H1 (cell line): ENCODE measurements at regions not wholly inside any gene's neighbourhood (a gene's known extent, or its start where the extent isn't known, plus 50 kb on each side); places are given as distances from the start of the nearest gene placed in this dataset.

Source experiments
- CTCF ChIA-PET: fragments of 300-600 bp; sonication (Branson Sonifier 250); formaldehyde crosslinking; loops from one replicate; lab custom pipeline; 2021; ENCODE audit not compliant: partially characterized antibody; lab: Charles Lee
- POLR2A ChIA-PET: fragments of 300-600 bp; sonication (Branson Sonifier 250); formaldehyde crosslinking; loops from one replicate; lab custom pipeline; 2021; ENCODE audit warnings: inconsistent platforms; ENCODE audit not compliant: partially characterized antibody; lab: Charles Lee
- DNase-seq, 2 experiments: peaks; one replicate each; pipeline versions ENCODE4 v3.0.0 to v3.0.0-alpha.2; 2010 to 2022; ENCODE audit warnings: low spot score in 2 of 2, low read depth in 1 of 2, mixed read lengths in 1 of 2
- FAIRE-seq: peaks from 2 replicates; lab custom pipeline; 2011; peaks lifted over from hg19 to GRCh38; lab: Jason Lieb, UNC
- H2AFZ ChIP-seq: 2 replicates; pipeline ENCODE4 v1.8.1; 2012; ENCODE audit warnings: low read length, inconsistent platforms
- H2AK5ac ChIP-seq: 2 replicates; pipeline ENCODE4 v1.6.1; 2013; ENCODE audit warnings: low read depth, low read length
- H2BK120ac ChIP-seq: replicated peaks from 2 replicates; pipeline ENCODE3; 2013; ENCODE audit warnings: low read depth, low read length, inconsistent platforms
- H2BK12ac ChIP-seq: 2 replicates; pipeline ENCODE4 v1.6.1; 2013; ENCODE audit warnings: low read depth, low read length
- H2BK15ac ChIP-seq: 2 replicates; pipeline ENCODE4 v1.6.1; 2013; ENCODE audit warnings: low read length
- H2BK20ac ChIP-seq: 2 replicates; pipeline ENCODE4 v1.6.1; 2013; ENCODE audit warnings: low read length
- H2BK5ac ChIP-seq: 2 replicates; pipeline ENCODE4 v1.6.1; 2013; ENCODE audit warnings: low read depth, low read length
- H3K14ac ChIP-seq: 2 replicates; pipeline ENCODE4 v1.6.1; 2013; ENCODE audit warnings: inconsistent platforms; ENCODE audit not compliant: insufficient read length
- H3K18ac ChIP-seq: 2 replicates; pipeline ENCODE4 v1.6.1; 2013; ENCODE audit warnings: low read length; ENCODE audit errors: extremely low read depth
- H3K23ac ChIP-seq: 2 replicates; pipeline ENCODE4 v1.6.1; 2013; ENCODE audit warnings: inconsistent platforms; ENCODE audit not compliant: insufficient read length
- H3K23me2 ChIP-seq: 2 replicates; pipeline ENCODE4 v1.6.1; 2013; ENCODE audit warnings: low read depth, low read length
- H3K27ac ChIP-seq: 2 replicates; pipeline ENCODE4 v1.6.1; 2011; ENCODE audit warnings: low read depth, low read length, inconsistent platforms
- H3K27me3 ChIP-seq, 4 experiments: replicated peaks in 1 of 4; 1 replicate in 1 of 4; 2 replicates in 3 of 4; pipeline versions ENCODE4 v1.6.1 to v1.8.1; 2011 to 2013; ENCODE audit warnings: low read length in 3 of 4, mild to moderate bottlenecking in 3 of 4, inconsistent platforms in 2 of 4, mixed read lengths in 2 of 4, moderate library complexity in 1 of 4; ENCODE audit not compliant: control insufficient read depth in 3 of 4, insufficient read depth in 3 of 4; ENCODE audit errors: extremely low read depth in 1 of 4
- H3K36me3 ChIP-seq, 4 experiments: 2 replicates each; pipeline versions ENCODE4 v1.6.1 to v1.8.1; 2011 to 2013; ENCODE audit warnings: mild to moderate bottlenecking in 4 of 4, low read length in 3 of 4, moderate library complexity in 2 of 4, control low read depth in 1 of 4, inconsistent platforms in 1 of 4; ENCODE audit not compliant: insufficient read depth in 4 of 4, control insufficient read depth in 2 of 4
- H3K4ac ChIP-seq: replicated peaks from 2 replicates; pipeline ENCODE3; 2013; ENCODE audit warnings: low read length, low read depth, mixed read lengths, inconsistent platforms; ENCODE audit not compliant: insufficient read length
- H3K4me1 ChIP-seq, 4 experiments: replicated peaks in 1 of 4; 1 replicate in 1 of 4; 2 replicates in 3 of 4; pipeline versions ENCODE4 v1.6.1 to v1.8.1; 2011 to 2013; ENCODE audit warnings: low read length in 3 of 4, inconsistent platforms in 2 of 4, mixed read lengths in 1 of 4; ENCODE audit not compliant: insufficient read depth in 4 of 4, control insufficient read depth in 3 of 4
- H3K4me2 ChIP-seq, 2 experiments: 2 replicates each; pipeline versions ENCODE4 v1.6.1 to v1.8.1; 2011 to 2013; ENCODE audit warnings: low read depth in 2 of 2, low read length in 2 of 2, control low read depth in 1 of 2, inconsistent platforms in 1 of 2, mild to moderate bottlenecking in 1 of 2; ENCODE audit not compliant: insufficient read depth in 1 of 2
- H3K4me3 ChIP-seq, 4 experiments: fragments of 200-600, 300-600 bp in 1 of 4; sonication (generic), shearing (Covaris generic), sonication (Bioruptor Twin) in 1 of 4; 2 replicates each; pipeline versions ENCODE4 v1.5.1 to v1.8.1; 2011 to 2016; ENCODE audit warnings: low read length in 4 of 4, low read depth in 3 of 4, control low read depth in 2 of 4, inconsistent platforms in 2 of 4, mild to moderate bottlenecking in 2 of 4, mixed read lengths in 1 of 4, moderate library complexity in 1 of 4; ENCODE audit not compliant: insufficient read depth in 2 of 4; ENCODE audit errors: extremely low read depth in 1 of 4
- H3K56ac ChIP-seq: replicated peaks from 2 replicates; pipeline ENCODE3; 2013; ENCODE audit warnings: low read depth, mild to moderate bottlenecking, mixed read lengths, low read length, inconsistent platforms; ENCODE audit not compliant: insufficient read length
- H3K79me1 ChIP-seq: 2 replicates; pipeline ENCODE4 v1.6.1; 2013; ENCODE audit warnings: low read depth, low read length, control low read depth
- H3K79me2 ChIP-seq, 2 experiments: 2 replicates each; pipeline versions ENCODE4 v1.6.1 to v1.8.1; 2012 to 2013; ENCODE audit warnings: low read length in 2 of 2, mild to moderate bottlenecking in 2 of 2, inconsistent platforms in 1 of 2; ENCODE audit not compliant: insufficient read depth in 2 of 2, control insufficient read depth in 1 of 2
- H3K9ac ChIP-seq, 4 experiments: replicated peaks in 1 of 4; 1 replicate in 1 of 4; 2 replicates in 3 of 4; pipeline versions ENCODE4 v1.6.1 to v1.8.1; 2011 to 2013; ENCODE audit warnings: low read depth in 3 of 4, low read length in 3 of 4, control low read depth in 2 of 4, mild to moderate bottlenecking in 2 of 4, moderate library complexity in 2 of 4, inconsistent platforms in 1 of 4; ENCODE audit errors: extremely low read depth in 1 of 4
- H3K9me3 ChIP-seq, 2 experiments: 2 replicates each; pipeline versions ENCODE4 v1.6.1 to v1.8.1; 2012 to 2013; ENCODE audit warnings: mild to moderate bottlenecking in 2 of 2, moderate library complexity in 2 of 2, control low read depth in 1 of 2, inconsistent platforms in 1 of 2, low read depth in 1 of 2, low read length in 1 of 2, mixed read lengths in 1 of 2; ENCODE audit not compliant: insufficient read depth in 2 of 2
- H4K20me1 ChIP-seq, 2 experiments: replicated peaks in 1 of 2; 2 replicates each; pipeline versions ENCODE3 to v1.8.1; 2011 to 2013; ENCODE audit warnings: inconsistent platforms in 2 of 2, low read length in 2 of 2, mild to moderate bottlenecking in 1 of 2; ENCODE audit not compliant: insufficient read depth in 2 of 2, control insufficient read depth in 1 of 2
- H4K5ac ChIP-seq: 2 replicates; pipeline ENCODE4 v1.6.1; 2013; ENCODE audit warnings: low read length, low read depth, mixed read lengths, inconsistent platforms; ENCODE audit not compliant: insufficient read length
- H4K8ac ChIP-seq: 2 replicates; pipeline ENCODE4 v1.8.0; 2013; ENCODE audit warnings: mild to moderate bottlenecking, moderate library complexity, low read length, inconsistent platforms; ENCODE audit not compliant: insufficient read depth; ENCODE audit errors: extremely low read depth
- H4K91ac ChIP-seq: replicated peaks from 2 replicates; pipeline ENCODE3; 2013; ENCODE audit warnings: low read length, mixed read lengths, inconsistent platforms; ENCODE audit not compliant: insufficient read length
- BCL11A ChIP-seq, 2 experiments: IDR thresholded peaks; one replicate each; pipeline ENCODE4 v1.6.1; 2011; ENCODE audit warnings: low read depth in 2 of 2, low read length in 2 of 2, mild to moderate bottlenecking in 2 of 2
- GABPA ChIP-seq: IDR thresholded peaks from 2 replicates; pipeline ENCODE4 v1.6.1; 2011; ENCODE audit warnings: mild to moderate bottlenecking, low read length, moderate library complexity, borderline replicate concordance; ENCODE audit not compliant: insufficient read depth
- JUND ChIP-seq: IDR thresholded peaks from 2 replicates; pipeline ENCODE4 v1.6.1; 2011; ENCODE audit warnings: mild to moderate bottlenecking, improper control_type of control experiment, low read length
- POLR2A ChIP-seq, 2 experiments: IDR thresholded peaks; 1 replicate in 1 of 2; 2 replicates in 1 of 2; pipeline ENCODE4 v1.6.1; 2011; ENCODE audit warnings: low read depth in 2 of 2, low read length in 2 of 2, mild to moderate bottlenecking in 2 of 2; ENCODE audit errors: control extremely low read depth in 1 of 2
- POLR2AphosphoS5 ChIP-seq: IDR thresholded peaks from 2 replicates; pipeline ENCODE4 v1.6.1; 2011; ENCODE audit warnings: low read depth, low read length
- RFX5 ChIP-seq: IDR thresholded peaks from 2 replicates; pipeline ENCODE4 v1.6.1; 2011; ENCODE audit warnings: low read depth, low read length, improper control_type of control experiment, borderline replicate concordance
- SAP30 ChIP-seq: fragments of 300-600 bp; sonication (generic); IDR thresholded peaks from 2 replicates; pipeline ENCODE4 v1.7.1; 2012; ENCODE audit warnings: low read length, moderate library complexity, mild to moderate bottlenecking, inconsistent platforms; ENCODE audit not compliant: insufficient read depth, insufficient replicate concordance
- SP1 ChIP-seq: IDR thresholded peaks from 2 replicates; pipeline ENCODE4 v1.6.1; 2011; ENCODE audit warnings: low read depth, low read length
- SUZ12 ChIP-seq: fragments of 200-600 bp; sonication (generic); IDR thresholded peaks from 2 replicates; pipeline ENCODE4 v1.6.1; 2012; ENCODE audit warnings: mild to moderate bottlenecking, inconsistent platforms, low read length, moderate library complexity, mixed read lengths
- ZNF274 ChIP-seq: IDR thresholded peaks from 2 replicates; pipeline ENCODE4 v1.7.0; 2012; ENCODE audit warnings: low read length, borderline replicate concordance; ENCODE audit errors: extremely low read depth
- WGBS, 2 experiments: shearing (Covaris generic) in 1 of 2; methylation state at CpG; one replicate each; pipeline versions ENCODE4 v1.1.6 to v1.1.7; 2013 to 2015; ENCODE audit warnings: low lambda C conversion rate in 2 of 2, mixed read lengths in 2 of 2, inconsistent platforms in 1 of 2, low coverage in 1 of 2, missing lambda C conversion rate in 1 of 2; ENCODE audit not compliant: insufficient replicate concordance in 2 of 2, insufficient coverage in 1 of 2, insufficient read length in 1 of 2; ENCODE audit errors: extremely low coverage in 1 of 2, missing lambda C conversion rate in 1 of 2; 5-methylcytosine and 5-hydroxymethylcytosine counted together

DNA sequence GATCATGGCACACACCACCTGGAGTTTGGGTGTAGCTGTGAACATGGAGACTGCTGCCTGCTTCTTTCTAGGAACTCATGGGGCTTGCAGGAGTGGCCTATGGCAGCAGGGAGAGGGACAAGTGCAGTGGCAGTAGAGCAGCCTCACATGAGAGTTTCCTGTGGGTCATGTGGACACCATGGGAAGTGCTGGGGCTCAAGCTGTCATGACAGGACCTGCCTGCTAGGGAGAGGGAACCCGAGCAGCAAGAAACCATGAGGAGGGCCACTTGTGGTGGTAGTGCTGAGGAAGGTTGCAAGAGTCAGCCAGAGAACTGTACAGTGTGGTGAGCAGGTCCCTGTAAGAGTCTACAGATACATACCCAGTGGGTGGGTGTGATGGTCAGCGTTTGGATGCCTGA is 73.8 kb upstream of the MRPS22 start:
- POLR2A ChIA-PET: no interaction called here
- no peak for DNase-seq
- no peak overlapping the region for H3K9ac ChIP-seq

More for the DNA sequence above, 73.8 kb upstream of the MRPS22 start:
- Histone ChIP-seq H3K79me1 (no peaks in the 10 kb centered on the region), H3K79me2 (no peaks in the 10 kb centered on the region), H3K4me1 (no peaks in the 10 kb centered on the region), H2BK120ac (no peak overlapping the region), H3K4me3 (no peak overlapping the region), H2AK5ac (no peak overlapping the region), H3K23ac (no peak overlapping the region), H3K4me2 (no peak overlapping the region), H4K20me1 (no peaks in the 10 kb centered on the region), H2BK5ac (no peak overlapping the region), H3K18ac (no peak overlapping the region), H4K8ac (0 out of 2 replicates have a peak overlapping the region, but pooled peaks have one; percentile 8), H2AFZ (no peak overlapping the region), H3K9me3 (peaks cover 0 to 16% of the 10 kb centered on the region in 2 experiments; a peak in 1 of 4 replicates), H3K27ac (no peak overlapping the region), H2BK20ac (no peak overlapping the region), H3K14ac (no peak overlapping the region), H4K91ac (no peak overlapping the region), H2BK15ac (no peak overlapping the region), H3K27me3 (peaks cover 0 to 2% (median 0%) of the 10 kb centered on the region in 4 experiments; a peak in 2 of 7 replicates), H3K23me2 (no peaks in the 10 kb centered on the region), H3K56ac (no peak overlapping the region), H3K4ac (no peak overlapping the region), H3K36me3 (no peaks in the 10 kb centered on the region), H2BK12ac (no peak overlapping the region), H4K5ac (no peak overlapping the region)
- no peak for TF ChIP-seq POLR2A (IDR thresholded peaks at IDR 0.05; ENCODE audit: control extremely low read depth in 1 of 2, low read depth in 2 of 2, low read length in 2 of 2)
- no peak for TF ChIP-seq ZNF274
- TF ChIP-seq SP1: no peak
- TF ChIP-seq SUZ12: no peak
- TF ChIP-seq BCL11A (IDR thresholded peaks at IDR 0.05; ENCODE audit: low read depth in 2 of 2, low read length in 2 of 2): no peak
- no peak for TF ChIP-seq RFX5
- no peak for TF ChIP-seq SAP30
- TF ChIP-seq GABPA: no peak
- no peak for TF ChIP-seq POLR2AphosphoS5
- no peak for TF ChIP-seq JUND
- CTCF ChIA-PET: interaction anchor here (0.7 kb wide), 2 partner anchors 9 to 37 kb away, joined by 3 read pairs; no protein-coding TSS in a partner anchor
- no peak for FAIRE-seq
- WGBS, 2 experiments: 77% methylated on average over 2 of the region's 2 CpGs; no CpG with 5 or more reads in 1 of the 2 experiments
